AG04449 (cell line): ENCODE measurements at regions not wholly inside any gene's neighbourhood (a gene's known extent, or its start where the extent isn't known, plus 50 kb on each side); places are given as distances from the start of the nearest gene placed in this dataset.

Experiments used
- CTCF ChIA-PET: fragments of 350-600 bp; formaldehyde crosslinking; extraction: SDS; loops from one replicate; lab custom pipeline; 2021; ENCODE audit warnings: antibody characterized with exemption; lab: Yijun Ruan, JAX
- POLR2A ChIA-PET: fragments of 400-600, 350-600 bp; formaldehyde crosslinking; extraction: SDS; loops from one replicate; lab custom pipeline; 2020; ENCODE audit warnings: antibody characterized with exemption, inconsistent platforms; lab: Yijun Ruan, JAX
- DNase-seq: peaks from one replicate; pipeline ENCODE4 v3.0.0-alpha.2; 2010; ENCODE audit warnings: low read depth, low spot score
- H3K4me3 ChIP-seq: 2 replicates; pipeline ENCODE4 v1.5.1; 2011; ENCODE audit warnings: low read depth, mild to moderate bottlenecking, control low read depth, low read length
- TF ChIP-seq, protein P1 (sequence below): IDR thresholded peaks from one replicate; pipeline ENCODE4 v1.5.1; 2011; ENCODE audit warnings: mild to moderate bottlenecking, moderate library complexity, low read length, control low read depth, inconsistent platforms; ENCODE audit not compliant: insufficient read depth; ENCODE audit errors: missing control alignments

DNA sequence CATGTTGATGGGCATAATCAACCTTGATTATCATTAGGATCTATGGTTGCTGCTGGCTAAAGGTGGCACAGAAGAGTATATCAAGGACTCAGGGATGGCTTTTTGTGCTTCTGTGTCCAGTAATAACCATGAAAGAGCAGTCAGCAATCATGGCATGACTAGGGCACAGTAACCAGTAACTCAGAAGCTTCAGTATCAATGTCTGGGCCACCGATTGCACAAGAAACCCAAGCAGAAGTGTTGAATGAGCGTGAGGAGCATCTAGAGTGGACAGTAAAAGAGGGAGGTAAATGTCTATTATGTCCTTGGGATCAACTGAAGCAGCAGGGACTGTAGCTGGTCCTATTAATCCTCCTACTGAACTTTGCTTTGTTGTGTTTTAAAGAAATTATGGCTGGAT is 81.5 kb upstream of the F13A1 start:
- no peak for DNase-seq
- POLR2A ChIA-PET = no interaction called here
- no peak overlapping the region for H3K4me3 ChIP-seq
- CTCF ChIA-PET = no interaction called here
- TF ChIP-seq, protein P1, sequence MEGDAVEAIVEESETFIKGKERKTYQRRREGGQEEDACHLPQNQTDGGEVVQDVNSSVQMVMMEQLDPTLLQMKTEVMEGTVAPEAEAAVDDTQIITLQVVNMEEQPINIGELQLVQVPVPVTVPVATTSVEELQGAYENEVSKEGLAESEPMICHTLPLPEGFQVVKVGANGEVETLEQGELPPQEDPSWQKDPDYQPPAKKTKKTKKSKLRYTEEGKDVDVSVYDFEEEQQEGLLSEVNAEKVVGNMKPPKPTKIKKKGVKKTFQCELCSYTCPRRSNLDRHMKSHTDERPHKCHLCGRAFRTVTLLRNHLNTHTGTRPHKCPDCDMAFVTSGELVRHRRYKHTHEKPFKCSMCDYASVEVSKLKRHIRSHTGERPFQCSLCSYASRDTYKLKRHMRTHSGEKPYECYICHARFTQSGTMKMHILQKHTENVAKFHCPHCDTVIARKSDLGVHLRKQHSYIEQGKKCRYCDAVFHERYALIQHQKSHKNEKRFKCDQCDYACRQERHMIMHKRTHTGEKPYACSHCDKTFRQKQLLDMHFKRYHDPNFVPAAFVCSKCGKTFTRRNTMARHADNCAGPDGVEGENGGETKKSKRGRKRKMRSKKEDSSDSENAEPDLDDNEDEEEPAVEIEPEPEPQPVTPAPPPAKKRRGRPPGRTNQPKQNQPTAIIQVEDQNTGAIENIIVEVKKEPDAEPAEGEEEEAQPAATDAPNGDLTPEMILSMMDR = no peak

DNA sequence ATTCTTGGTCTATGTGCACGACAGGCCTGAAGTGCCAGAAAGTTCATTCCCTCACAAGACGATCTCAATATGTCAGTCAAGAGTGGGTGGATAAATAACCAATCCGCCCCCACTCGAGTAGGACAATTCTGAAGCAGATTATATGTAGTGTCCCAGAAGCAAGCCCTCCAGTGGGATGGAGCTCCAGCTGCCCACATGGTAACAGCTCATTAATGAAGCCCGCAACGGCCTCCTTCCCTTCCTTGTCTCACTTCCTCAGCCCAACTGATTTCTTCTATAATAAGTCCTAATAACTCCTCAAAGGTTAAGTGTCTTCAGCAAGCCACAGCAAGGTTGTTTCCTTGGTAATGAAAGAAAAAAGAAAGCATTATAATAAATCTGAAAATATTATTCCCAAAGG is 82.1 kb upstream of the F13A1 start:
- CTCF ChIA-PET = no interaction called here
- TF ChIP-seq, protein P1 = no peak
- no peak overlapping the region for H3K4me3 ChIP-seq
- POLR2A ChIA-PET = no interaction called here
- no peak for DNase-seq

DNA sequence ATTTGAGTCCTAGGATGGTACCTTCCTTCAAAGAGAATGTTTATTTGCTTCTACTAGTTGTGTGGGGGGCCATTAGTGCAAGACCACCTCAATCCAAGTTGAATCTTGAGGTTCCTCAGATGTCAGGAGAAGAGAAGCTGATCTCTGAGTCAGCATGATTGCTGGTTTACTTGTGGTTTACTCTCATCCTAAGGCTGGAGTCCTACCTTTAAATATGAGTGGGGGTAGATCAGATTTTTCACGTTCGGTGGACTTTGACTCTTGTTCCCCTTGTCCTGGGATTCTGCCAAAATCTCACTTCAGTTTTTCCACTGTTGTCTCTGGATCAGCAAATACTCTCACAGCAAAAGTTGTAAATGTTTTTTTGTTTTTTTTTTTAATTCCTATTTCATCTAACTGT is 84.6 kb upstream of the F13A1 start:
- ChIA-PET CTCF (no interaction called here), POLR2A (no interaction called here)
- TF ChIP-seq, protein P1 = no peak
- no peak for DNase-seq
- no peak overlapping the region for H3K4me3 ChIP-seq

DNA sequence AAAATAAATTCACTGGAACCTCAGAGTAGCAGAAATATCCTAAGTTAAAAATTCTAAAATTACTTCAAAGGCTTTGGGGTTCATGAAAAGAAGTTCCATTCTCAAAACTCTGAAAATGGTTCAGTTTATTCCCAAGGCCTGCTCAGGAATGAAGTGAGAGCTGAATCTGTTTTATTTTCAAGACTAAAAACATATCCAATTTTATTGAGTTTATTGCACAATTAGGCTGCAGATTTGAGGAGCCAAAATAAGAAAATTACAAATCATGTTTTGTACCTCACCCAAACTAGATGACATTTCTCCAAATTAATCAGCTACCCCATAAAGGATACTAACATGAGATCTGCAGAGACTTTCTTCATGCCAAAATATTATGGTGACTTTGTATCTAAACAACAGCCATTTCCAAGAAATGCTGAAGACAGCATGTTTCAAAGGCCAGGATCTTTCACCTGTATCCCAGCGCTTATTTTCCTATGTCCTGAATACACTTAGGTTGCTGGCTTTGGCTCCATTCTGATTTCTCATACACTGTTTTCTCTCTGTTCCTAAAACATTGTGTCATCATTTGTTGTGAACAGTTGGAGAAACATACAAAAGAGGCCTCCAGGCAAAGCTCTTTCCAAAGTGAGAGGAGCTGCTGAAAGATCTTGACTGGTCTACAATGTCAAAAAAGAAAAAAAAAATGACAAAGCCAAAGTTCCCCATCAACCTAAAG is 85.7 kb upstream of the F13A1 start:
- ChIA-PET CTCF (no interaction called here), POLR2A (no interaction called here)
- TF ChIP-seq, protein P1 = no peak
- no peak for DNase-seq
- no peak overlapping the region for H3K4me3 ChIP-seq

DNA sequence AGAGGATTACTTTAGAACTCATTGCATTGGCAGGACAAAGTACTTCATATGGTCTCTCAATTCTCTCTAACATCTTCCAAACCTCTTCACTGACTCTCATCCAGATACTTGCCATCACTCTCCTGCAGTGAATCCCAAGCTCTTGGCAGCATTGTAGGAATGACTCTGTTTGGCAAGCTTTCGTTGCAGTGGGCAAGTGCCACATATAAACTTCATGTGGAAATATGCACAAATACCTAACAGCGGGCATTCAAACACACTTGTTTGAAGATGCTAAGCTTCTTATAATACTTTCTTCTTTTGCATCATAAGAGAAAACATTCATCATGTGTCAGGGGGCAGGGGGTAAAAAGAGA is 86.2 kb upstream of the F13A1 start:
- no peak for DNase-seq
- ChIA-PET CTCF (no interaction called here), POLR2A (no interaction called here)
- TF ChIP-seq, protein P1 = no peak
- H3K4me3 ChIP-seq = no peak overlapping the region

DNA sequence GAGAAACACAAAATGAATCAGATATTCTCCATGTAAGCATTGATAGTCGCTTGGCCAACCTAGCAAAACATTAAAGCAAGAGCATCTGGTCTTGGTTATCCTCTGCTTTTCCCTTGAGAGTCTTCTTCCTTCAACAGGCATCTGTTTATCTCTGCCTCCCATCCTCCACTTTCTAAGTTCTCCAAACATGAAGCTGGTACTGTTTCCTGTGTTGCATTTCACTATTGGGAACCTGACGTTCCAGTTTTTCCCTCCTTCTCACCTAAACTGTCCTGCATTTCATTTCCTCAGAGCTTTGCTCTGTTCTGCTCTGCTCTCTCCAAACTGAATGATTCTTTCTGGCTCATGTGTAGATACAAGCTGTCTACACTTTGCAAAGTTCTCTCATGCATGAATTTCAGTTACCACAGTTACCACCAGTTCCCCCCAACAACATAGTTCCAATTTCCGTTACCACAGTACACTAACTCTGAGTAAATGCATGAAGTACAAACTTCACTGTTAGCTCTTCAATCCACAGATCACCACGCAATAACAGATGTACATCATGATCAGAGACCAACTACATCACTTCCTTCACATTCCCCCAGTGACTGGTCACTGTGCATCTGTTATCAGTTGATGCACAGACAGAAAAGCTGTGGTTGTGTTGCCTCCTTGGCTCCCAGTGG is 86.7 kb upstream of the F13A1 start:
- POLR2A ChIA-PET = no interaction called here
- no peak overlapping the region for H3K4me3 ChIP-seq
- DNase-seq = no peak
- CTCF ChIA-PET = no interaction called here
- TF ChIP-seq, protein P1 = no peak
